K562 (cell line): ENCODE measurements at regions not wholly inside any gene's neighbourhood (a gene's known extent, or its start where the extent isn't known, plus 50 kb on each side); places are given as distances from the start of the nearest gene placed in this dataset.

Experiments used
- ATAC-seq: fragments of 200-7000 bp; cut with Tn5 transposase; 3 replicates; pipeline ENCODE4 v1.9.1; 2020; ENCODE audit warnings: moderate library complexity
- BruUV-seq: library from RNA; stranded (reverse); fragments of 400-500 nt; replicated peaks from 2 replicates; lab custom pipeline; 2021; lab: Mats Ljungman, UMichigan
- CTCF ChIA-PET: fragments of 300-600 bp; formaldehyde crosslinking; extraction: SDS; loops from one replicate; lab custom pipeline; 2021; ENCODE audit warnings: low intra/inter-chr PET ratio; lab: Yijun Ruan, JAX
- POLR2A ChIA-PET: fragments of 300-600, 350-650 bp; sonication (Branson Sonifier 250); formaldehyde crosslinking; extraction: SDS; loops from one replicate; lab custom pipeline; 2021; ENCODE audit warnings: antibody characterized with exemption, inconsistent platforms; lab: Yijun Ruan, JAX
- DNase-seq, 4 experiments: peaks; one replicate each; pipeline versions ENCODE4 v3.0.0 to v3.0.0-alpha.2; 2011 to 2018; ENCODE audit warnings: low spot score in 3 of 4, mixed read lengths in 3 of 4; ENCODE audit errors: extremely low read depth in 1 of 4
- FAIRE-seq: peaks from 2 replicates; lab custom pipeline; 2011; peaks lifted over from hg19 to GRCh38; lab: Jason Lieb, UNC
- H2AFZ ChIP-seq: 2 replicates; pipeline ENCODE4 v1.6.0; 2011; ENCODE audit warnings: low read depth, low read length, control low read depth, inconsistent platforms
- H3K27ac ChIP-seq: fragments of 200-600 bp; 3 replicates; pipeline ENCODE4 v1.8.0; 2011; ENCODE audit warnings: low read depth, mild to moderate bottlenecking, control low read depth, inconsistent platforms, low read length, moderate library complexity, mixed read lengths; ENCODE audit errors: extremely low read depth
- H3K27me3 ChIP-seq, 2 experiments: fragments of 300-600 bp in 1 of 2; 2 replicates in 1 of 2; 3 replicates in 1 of 2; pipeline versions ENCODE4 v1.6.0 to v1.8.0; 2011; ENCODE audit warnings: inconsistent platforms in 2 of 2, low read length in 2 of 2, mild to moderate bottlenecking in 1 of 2, mixed read lengths in 1 of 2, moderate library complexity in 1 of 2; ENCODE audit not compliant: control insufficient read depth in 2 of 2, insufficient read depth in 2 of 2
- H3K36me3 ChIP-seq: fragments of 300-600 bp; 3 replicates; pipeline ENCODE4 v1.8.0; 2011; ENCODE audit warnings: mild to moderate bottlenecking, low read length, inconsistent platforms; ENCODE audit not compliant: control insufficient read depth, insufficient read depth
- H3K4me1 ChIP-seq, 2 experiments: fragments of 200-600 bp in 1 of 2; replicated peaks in 1 of 2; 2 replicates in 1 of 2; 3 replicates in 1 of 2; pipeline versions ENCODE4 v1.5.1 to v1.8.0; 2011; ENCODE audit warnings: inconsistent platforms in 2 of 2, low read length in 2 of 2, mild to moderate bottlenecking in 1 of 2, mixed read lengths in 1 of 2, moderate library complexity in 1 of 2; ENCODE audit not compliant: control insufficient read depth in 2 of 2, insufficient read depth in 2 of 2
- H3K4me2 ChIP-seq: 2 replicates; pipeline ENCODE4 v1.6.1; 2011; ENCODE audit warnings: low read length, control low read depth, inconsistent platforms, mixed read lengths; ENCODE audit not compliant: insufficient read depth
- H3K4me3 ChIP-seq: fragments of 200-600 bp; sonication (generic), shearing (Covaris generic); 2 replicates; pipeline ENCODE4 v1.5.1; 2016; ENCODE audit warnings: control low read depth, inconsistent platforms
- H3K79me2 ChIP-seq: fragments of 200-600 bp; 3 replicates; pipeline ENCODE4 v1.8.0; 2011; ENCODE audit warnings: low read length, inconsistent platforms; ENCODE audit not compliant: control insufficient read depth, insufficient read depth
- H3K9ac ChIP-seq, 2 experiments: 2 replicates each; pipeline versions ENCODE4 v1.6.0 to v1.6.1; 2011; ENCODE audit warnings: low read depth in 2 of 2, low read length in 2 of 2, control low read depth in 1 of 2, inconsistent platforms in 1 of 2, mild to moderate bottlenecking in 1 of 2, mixed read lengths in 1 of 2; ENCODE audit not compliant: insufficient read depth in 1 of 2
- H3K9me1 ChIP-seq: one replicate; pipeline ENCODE4 v1.6.0; 2011; ENCODE audit warnings: inconsistent platforms, mild to moderate bottlenecking, low read length, moderate library complexity; ENCODE audit not compliant: control insufficient read depth, insufficient read depth
- H3K9me3 ChIP-seq: replicated peaks from 2 replicates; pipeline ENCODE4 v1.5.1; 2011; ENCODE audit warnings: low read depth, low read length, inconsistent platforms; ENCODE audit not compliant: control insufficient read depth, insufficient read depth
- H4K20me1 ChIP-seq: replicated peaks from 2 replicates; pipeline ENCODE4 v1.6.1; 2011; ENCODE audit warnings: low read length, inconsistent platforms, mixed read lengths; ENCODE audit not compliant: control insufficient read depth, insufficient read depth
- BRF1 ChIP-seq: IDR thresholded peaks from 3 replicates; pipeline ENCODE4 v1.6.1; 2011; ENCODE audit warnings: borderline replicate concordance, mild to moderate bottlenecking; ENCODE audit not compliant: insufficient read length; ENCODE audit errors: extremely low read depth
- CBX8 ChIP-seq: fragments of 200-600 bp; sonication (generic); IDR thresholded peaks from 2 replicates; pipeline ENCODE4 v1.6.1; 2012; ENCODE audit warnings: borderline replicate concordance, mixed run types, low read depth, mild to moderate bottlenecking, moderate library complexity, mixed read lengths, low read length, control low read depth, inconsistent platforms; ENCODE audit not compliant: poor library complexity, severe bottlenecking; ENCODE audit errors: extremely low read depth
- CHD2 ChIP-seq: IDR thresholded peaks from 2 replicates; pipeline ENCODE4 v1.6.1; 2011; ENCODE audit warnings: low read depth, low read length
- CREBBP ChIP-seq: IDR thresholded peaks from one replicate; pipeline ENCODE4 v1.6.1; 2012; ENCODE audit warnings: low read depth, mild to moderate bottlenecking, control low read depth, inconsistent platforms, low read length
- GABPB2 ChIP-seq: fragments of 250-450 bp; sonication (Bioruptor Pico); conservative IDR thresholded peaks from 2 replicates; pipeline ENCODE4 v1.5.1; 2021; ENCODE audit warnings: mild to moderate bottlenecking
- HLTF ChIP-seq: fragments of 450-650 bp; IDR thresholded peaks from 2 replicates; pipeline ENCODE4 v1.6.1; 2016
- HNRNPL ChIP-seq: fragments of 200-400 bp; formaldehyde crosslinking; IDR thresholded peaks from 2 replicates; pipeline ENCODE4 v1.6.1; 2017; ENCODE audit warnings: low read depth, mild to moderate bottlenecking, low read length
- NR4A1 ChIP-seq, 2 experiments: fragments of 250-450 bp in 1 of 2; fragments of 450-650 bp in 1 of 2; sonication (Bioruptor Pico) in 1 of 2; IDR thresholded peaks; 2 replicates each; pipeline versions ENCODE4 v1.4.0 to v1.6.1; 2016 to 2020; ENCODE audit warnings: mild to moderate bottlenecking in 2 of 2, missing compliant biosample characterization in 1 of 2, missing genetic modification characterization in 1 of 2, moderate library complexity in 1 of 2
- NUFIP1 ChIP-seq: fragments of 450-650 bp; IDR thresholded peaks from 2 replicates; pipeline ENCODE4 v1.6.1; 2018; ENCODE audit not compliant: partially characterized antibody
- RUNX1 ChIP-seq: sonication (generic); IDR thresholded peaks from 2 replicates; pipeline ENCODE4 v1.6.1; 2016; ENCODE audit warnings: antibody characterized with exemption, low read depth
- YBX1 ChIP-seq: fragments of 450-650 bp; IDR thresholded peaks from 2 replicates; pipeline ENCODE4 v1.7.1; 2016; ENCODE audit warnings: mild to moderate bottlenecking
- ZEB2 ChIP-seq: fragments of 450-650 bp; IDR thresholded peaks from 2 replicates; pipeline ENCODE4 v1.6.1; 2016
- ZNF175 ChIP-seq: fragments of 200-800 bp; sonication (Bioruptor generic); IDR thresholded peaks from 2 replicates; pipeline ENCODE4 v1.6.1; 2016; ENCODE audit warnings: low read depth, mild to moderate bottlenecking, missing genetic modification characterization, missing compliant biosample characterization
- ZNF197 ChIP-seq: fragments of 200-800 bp; sonication (Bioruptor generic); IDR thresholded peaks from 2 replicates; pipeline ENCODE4 v1.6.1; 2016; ENCODE audit warnings: low read depth, missing genetic modification characterization, missing compliant biosample characterization
- ZNF274 ChIP-seq: IDR thresholded peaks from 2 replicates; pipeline ENCODE4 v1.6.1; 2011; ENCODE audit warnings: low read depth, mild to moderate bottlenecking, low read length, moderate library complexity, borderline replicate concordance
- WGBS: fragments of 100-300 bp; shearing (Covaris generic); methylation state at CpG from one replicate; pipeline ENCODE4 v1.1.6; 2016; ENCODE audit warnings: low coverage, mixed read lengths; ENCODE audit not compliant: insufficient coverage; ENCODE audit errors: missing lambda C conversion rate; 5-methylcytosine and 5-hydroxymethylcytosine counted together
- in situ Hi-C: fragments of 300-500 bp; cut with MboI; formaldehyde crosslinking; loops from 4 replicates; pipeline ENCODE4 v1.15.0; 2018; ENCODE audit warnings: inconsistent platforms, mixed read lengths
- intact Hi-C: fragments of 100-400 bp; cut with micrococcal nuclease; formaldehyde crosslinking; loops from 2 replicates; pipeline ENCODE4 v1.14.2; 2022

DNA sequence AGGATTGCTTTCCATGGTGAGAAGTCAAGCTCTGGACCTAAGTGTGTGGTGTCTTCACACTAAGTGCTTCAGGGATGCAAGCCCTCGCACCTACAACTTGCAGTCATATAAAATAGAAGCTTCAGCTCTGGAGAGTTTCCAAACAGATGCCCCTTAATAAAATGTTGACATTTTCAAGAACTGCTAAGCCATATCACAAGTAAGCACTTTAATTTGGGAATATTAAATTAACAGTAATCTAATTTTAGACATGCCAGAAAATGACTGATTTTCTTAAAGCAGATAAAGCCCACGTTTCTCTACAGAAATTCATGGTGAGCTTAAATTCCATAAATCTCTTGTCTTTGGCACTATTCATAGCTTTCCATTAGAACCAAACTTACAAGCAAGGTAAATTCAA, 600.1 kb upstream of the FLRT2 start:
- H3K27ac ChIP-seq, result no peak overlapping the region
- H3K9ac ChIP-seq, result no peak overlapping the region
- FAIRE-seq (no peak), DNase-seq (no peak), ATAC-seq (no peak)
- no peak overlapping the region for H3K4me3 ChIP-seq
- no peaks in the 10 kb centered on the region for H4K20me1 ChIP-seq
- H3K36me3 ChIP-seq, result no peaks in the 10 kb centered on the region
- no peak overlapping the region for H2AFZ ChIP-seq
- in situ Hi-C loops (no loop called here), intact Hi-C loops (no loop called here)
- H3K4me1 ChIP-seq, result no peaks in the 10 kb centered on the region
- no peaks in the 10 kb centered on the region for H3K27me3 ChIP-seq
- TF ChIP-seq HNRNPL (no peak), HLTF (no peak), GABPB2 (no peak), NUFIP1 (no peak), CHD2 (no peak), BRF1 (no peak), NR4A1 (CRISPR knock-in tag; IDR thresholded peaks at IDR 0.05) (no peak), NR4A1 (tag; IDR thresholded peaks at IDR 0.05) (no peak), YBX1 (no peak), ZNF175 (CRISPR knock-in tag) (no peak), ZNF197 (no peak), CBX8 (no peak), ZNF274 (no peak), RUNX1 (no peak), CREBBP (no peak), ZEB2 (no peak)
- CTCF ChIA-PET, result no interaction called here
- no peak overlapping the region for H3K4me2 ChIP-seq
- POLR2A ChIA-PET, result no interaction called here
- no peaks in the 10 kb centered on the region for H3K9me3 ChIP-seq
- no peaks in the 10 kb centered on the region for H3K9me1 ChIP-seq
- no TSS peak for BruUV-seq
- WGBS, result 0% methylated on average over 2 of the region's 2 CpGs
- H3K79me2 ChIP-seq, result no peaks in the 10 kb centered on the region
